ENCODE measurements at regions not wholly inside any gene's neighbourhood (a gene's known extent, or its start where the extent isn't known, plus 50 kb on each side); places are given as distances from the start of the nearest gene placed in this dataset.

- CTCF ChIA-PET, result no interaction called here
- no peak for TF ChIP-seq FOXA1 (IDR thresholded peaks at IDR 0.05)
- TF ChIP-seq PKNOX1 (IDR thresholded peaks at IDR 0.05), result no peak
- no peak for TF ChIP-seq SP1 (IDR thresholded peaks at IDR 0.05)
- DNase-seq (ENCODE audit: extremely low spot score), result no peak
- POLR2A ChIA-PET, result no interaction called here
Observed at GRCh38 chr11:69388210-69388609, 93.3 kb upstream of the LINC01488 start.

GRCh38 chr11:69388661-69389060 lies 92.8 kb upstream of the LINC01488 start:
- no peak for TF ChIP-seq FOXA1 (IDR thresholded peaks at IDR 0.05)
- no peak for TF ChIP-seq NFRKB (IDR thresholded peaks at IDR 0.05)
- no peak for TF ChIP-seq SP1 (IDR thresholded peaks at IDR 0.05)
- no peak for TF ChIP-seq CTBP1 (IDR thresholded peaks at IDR 0.05; ENCODE audit: borderline replicate concordance)
- TF ChIP-seq ARNT (IDR thresholded peaks at IDR 0.05), result no peak
- no peak for TF ChIP-seq LEF1 (IDR thresholded peaks at IDR 0.05; ENCODE audit: borderline replicate concordance)
- no peak for TF ChIP-seq ZNF384 (IDR thresholded peaks at IDR 0.05)
- no peak for TF ChIP-seq TARDBP (IDR thresholded peaks at IDR 0.05)
- TF ChIP-seq L3MBTL2 (conservative IDR thresholded peaks at IDR 0.05), result no peak
- no peak for TF ChIP-seq FOXM1 (IDR thresholded peaks at IDR 0.05; ENCODE audit: borderline replicate concordance)
- no peak for TF ChIP-seq HDGF (IDR thresholded peaks at IDR 0.05; ENCODE audit: borderline replicate concordance)
- no peak for TF ChIP-seq BHLHE40 (IDR thresholded peaks at IDR 0.05; ENCODE audit: borderline replicate concordance)
- TF ChIP-seq SUZ12 (IDR thresholded peaks at IDR 0.05), result no peak
- no peak for TF ChIP-seq FOXK2 (IDR thresholded peaks at IDR 0.05)
- no peak for TF ChIP-seq ELF4 (IDR thresholded peaks at IDR 0.05)
- TF ChIP-seq PKNOX1 (IDR thresholded peaks at IDR 0.05), result no peak
- POLR2A ChIA-PET, result no interaction called here
- CTCF ChIA-PET, result no interaction called here
- DNase-seq (ENCODE audit: extremely low spot score), result no peak

DNA sequence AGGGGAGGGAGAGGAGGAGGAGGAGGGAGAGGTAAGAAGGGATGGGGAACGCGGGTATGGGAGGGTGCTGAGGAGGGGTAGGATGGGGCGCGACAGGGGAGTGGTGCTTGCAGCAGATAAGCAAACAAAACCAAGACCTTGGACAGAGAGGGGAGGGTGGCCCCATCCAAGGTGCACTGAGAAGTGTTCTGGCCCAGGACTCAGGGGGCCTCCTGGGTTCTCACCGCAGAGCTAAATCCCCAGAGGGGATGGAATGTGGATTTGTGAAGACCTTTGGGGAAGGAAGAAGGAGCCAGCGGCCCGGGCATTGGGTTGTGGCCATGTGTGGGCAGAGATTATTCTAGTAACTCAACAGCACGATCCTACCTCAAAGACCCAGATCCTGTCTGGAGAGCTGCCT lies 90.9 kb upstream of the LINC01488 start:
- ChIA-PET POLR2A (no interaction called here), CTCF (no interaction called here)
- TF ChIP-seq SP1 (IDR thresholded peaks at IDR 0.05) (no peak), FOXA1 (IDR thresholded peaks at IDR 0.05) (no peak), PKNOX1 (IDR thresholded peaks at IDR 0.05) (no peak), FOXM1 (IDR thresholded peaks at IDR 0.05; ENCODE audit: borderline replicate concordance) (no peak), ELF4 (IDR thresholded peaks at IDR 0.05) (no peak), LEF1 (IDR thresholded peaks at IDR 0.05; ENCODE audit: borderline replicate concordance) (no peak), FOXK2 (IDR thresholded peaks at IDR 0.05) (no peak), L3MBTL2 (conservative IDR thresholded peaks at IDR 0.05) (no peak), ARNT (IDR thresholded peaks at IDR 0.05) (no peak), CTBP1 (IDR thresholded peaks at IDR 0.05; ENCODE audit: borderline replicate concordance) (no peak), NFRKB (IDR thresholded peaks at IDR 0.05) (no peak), ZNF384 (IDR thresholded peaks at IDR 0.05) (no peak), BHLHE40 (IDR thresholded peaks at IDR 0.05; ENCODE audit: borderline replicate concordance) (no peak), HDGF (IDR thresholded peaks at IDR 0.05; ENCODE audit: borderline replicate concordance) (no peak), TARDBP (IDR thresholded peaks at IDR 0.05) (no peak)
- DNase-seq (ENCODE audit: extremely low spot score), result no peak

- TF ChIP-seq FOXK2 (IDR thresholded peaks at IDR 0.05) (no peak), TARDBP (IDR thresholded peaks at IDR 0.05) (no peak), ARNT (IDR thresholded peaks at IDR 0.05) (no peak), FOXA1 (IDR thresholded peaks at IDR 0.05) (no peak), FOXM1 (IDR thresholded peaks at IDR 0.05; ENCODE audit: borderline replicate concordance) (no peak), NFRKB (IDR thresholded peaks at IDR 0.05) (no peak), HDGF (IDR thresholded peaks at IDR 0.05; ENCODE audit: borderline replicate concordance) (no peak), CTBP1 (IDR thresholded peaks at IDR 0.05; ENCODE audit: borderline replicate concordance) (no peak), ELF4 (IDR thresholded peaks at IDR 0.05) (no peak)
- CTCF ChIA-PET, result no interaction called here
- DNase-seq (ENCODE audit: extremely low spot score), result no peak
- POLR2A ChIA-PET, result no interaction called here
Observed at GRCh38 chr11:69391192-69392103, 90.0 kb upstream of the LINC01488 start.

DNA sequence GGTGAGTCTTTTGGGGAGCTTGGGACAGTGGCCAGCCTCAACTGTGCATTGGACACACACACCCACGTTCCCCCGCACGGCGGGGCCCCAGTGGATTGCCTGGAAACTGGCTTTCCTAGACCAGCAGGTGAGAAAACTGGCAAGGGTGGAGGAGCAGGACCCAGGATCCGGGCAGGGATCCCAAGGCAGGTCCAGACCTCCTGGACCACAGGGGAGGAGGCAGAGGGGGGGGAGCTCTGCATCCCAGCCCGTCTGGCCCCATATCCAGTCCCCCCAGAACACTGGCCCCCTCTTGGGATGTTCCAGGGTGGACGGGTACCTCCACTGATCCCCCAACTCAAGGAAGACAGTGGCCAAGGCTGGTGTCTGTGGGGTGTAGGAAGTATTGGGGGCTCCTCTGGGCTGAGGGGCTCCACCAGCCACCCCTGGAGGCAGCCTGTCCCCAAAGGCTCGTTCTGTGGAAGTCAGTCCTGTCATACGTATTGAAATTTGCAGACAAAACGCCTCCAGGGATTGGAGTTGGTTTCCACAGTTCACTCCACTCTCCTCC lies 89.3 kb upstream of the LINC01488 start:
- TF ChIP-seq FOXM1 (IDR thresholded peaks at IDR 0.05; ENCODE audit: borderline replicate concordance) (no peak), L3MBTL2 (conservative IDR thresholded peaks at IDR 0.05) (no peak), LEF1 (IDR thresholded peaks at IDR 0.05; ENCODE audit: borderline replicate concordance) (no peak), FOXA1 (IDR thresholded peaks at IDR 0.05) (no peak), NFRKB (IDR thresholded peaks at IDR 0.05) (no peak), SP1 (IDR thresholded peaks at IDR 0.05) (no peak), SUZ12 (IDR thresholded peaks at IDR 0.05) (no peak), BHLHE40 (IDR thresholded peaks at IDR 0.05; ENCODE audit: borderline replicate concordance) (no peak), TARDBP (IDR thresholded peaks at IDR 0.05) (no peak), FOXK2 (IDR thresholded peaks at IDR 0.05) (no peak), HDGF (IDR thresholded peaks at IDR 0.05; ENCODE audit: borderline replicate concordance) (no peak), CTBP1 (IDR thresholded peaks at IDR 0.05; ENCODE audit: borderline replicate concordance) (no peak), ARNT (IDR thresholded peaks at IDR 0.05) (no peak), ZNF384 (IDR thresholded peaks at IDR 0.05) (no peak)

More for the DNA sequence above, 89.3 kb upstream of the LINC01488 start:
- ChIA-PET POLR2A (no interaction called here), CTCF (no interaction called here)
- DNase-seq (ENCODE audit: extremely low spot score), result no peak
